GM18526 (cell line): ENCODE measurements at regions not wholly inside any gene's neighbourhood (a gene's known extent, or its start where the extent isn't known, plus 50 kb on each side); places are given as distances from the start of the nearest gene placed in this dataset.

ENCODE experiments used
- POLR2A ChIP-seq: IDR thresholded peaks from 3 replicates; pipeline ENCODE4 v1.6.1; 2011; ENCODE audit not compliant: insufficient read length; ENCODE audit errors: extremely low read depth

- TF ChIP-seq POLR2A = no peak
Measured at GRCh38 chr10:7467031-7467667, 56.3 kb upstream of the SFMBT2 start.

- no peak for TF ChIP-seq POLR2A
Measured at GRCh38 chr10:7464691-7465090, 53.9 kb upstream of the SFMBT2 start.
